GM19395 (cell line): ENCODE measurements at regions not wholly inside any gene's neighbourhood (a gene's known extent, or its start where the extent isn't known, plus 50 kb on each side); places are given as distances from the start of the nearest gene placed in this dataset.

Experiments used
- ATAC-seq: cut with Tn5 transposase; IDR thresholded peaks from one replicate; pipeline ENCODE4 v1.9.1; 2021; ENCODE audit warnings: mild to moderate bottlenecking, moderate library complexity; ENCODE audit not compliant: unreplicated experiment

GRCh38 chr3:23663661-23664186, 142.0 kb upstream of the UBE2E1 start:
- no peak for ATAC-seq

- ATAC-seq = no peak
Observed at GRCh38 chr3:23664459-23664858, 141.3 kb upstream of the UBE2E1 start.

DNA sequence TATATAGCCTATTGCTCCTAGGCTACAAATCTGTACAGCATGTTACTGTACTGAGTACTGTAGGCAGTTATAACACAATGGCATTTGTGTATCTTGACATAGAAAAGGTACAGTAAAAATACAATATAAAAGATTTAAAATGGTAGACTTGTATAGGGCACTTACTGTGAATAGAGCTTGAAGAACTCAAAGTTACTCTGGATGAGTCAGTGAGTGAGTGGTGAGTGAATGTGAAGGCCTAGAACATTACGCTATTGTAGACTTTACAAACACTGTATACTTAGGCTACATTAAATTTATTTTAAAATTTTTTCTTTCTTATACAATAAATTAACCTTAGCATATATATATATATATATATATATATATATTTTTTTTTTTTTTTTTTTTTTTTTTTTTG, 140.0 kb upstream of the UBE2E1 start:
- no peak for ATAC-seq

GRCh38 chr3:23666818-23667217, 138.9 kb upstream of the UBE2E1 start:
- no peak for ATAC-seq

DNA sequence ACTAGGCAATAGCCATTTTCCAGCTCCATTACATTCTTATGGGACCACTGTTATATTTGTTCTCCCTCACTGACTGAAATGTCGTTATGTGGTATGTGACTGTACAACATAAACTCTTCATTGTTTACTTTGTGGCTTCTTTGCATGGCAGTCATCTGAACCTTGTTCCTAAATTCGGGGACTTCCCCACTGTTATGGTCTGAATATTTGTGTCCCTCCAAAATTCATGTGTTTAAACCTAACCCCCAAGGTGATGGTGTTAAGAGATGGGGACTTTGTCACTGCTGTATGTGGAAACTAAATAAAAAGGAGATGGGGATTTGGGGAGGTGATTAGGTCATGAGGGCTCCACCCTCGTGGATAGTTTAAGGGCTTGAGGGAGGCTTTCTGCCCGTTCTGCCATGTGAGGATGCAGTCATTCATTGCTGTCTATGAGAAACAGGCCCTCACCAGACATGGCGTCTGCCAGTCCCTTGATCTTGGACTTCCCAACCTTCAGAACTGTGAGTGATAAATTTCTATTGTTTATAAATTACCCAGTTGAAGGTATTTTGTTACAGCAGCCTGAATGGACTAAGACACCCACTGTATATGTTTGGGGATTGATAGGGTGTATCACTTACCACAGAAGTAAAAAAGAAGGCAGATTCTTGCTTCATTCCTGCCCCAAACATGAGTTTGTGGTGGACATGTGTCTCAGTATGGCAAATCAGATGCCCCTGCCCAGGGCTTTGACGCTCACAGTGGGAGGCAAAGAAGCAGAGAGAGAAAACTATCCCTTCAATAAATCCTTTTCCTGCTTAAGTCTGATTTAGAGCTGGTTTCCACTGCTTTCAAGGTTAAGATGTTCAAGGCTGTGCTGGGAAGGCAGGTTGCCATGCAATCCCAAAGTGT, 138.0 kb upstream of the UBE2E1 start:
- ATAC-seq = no peak

DNA sequence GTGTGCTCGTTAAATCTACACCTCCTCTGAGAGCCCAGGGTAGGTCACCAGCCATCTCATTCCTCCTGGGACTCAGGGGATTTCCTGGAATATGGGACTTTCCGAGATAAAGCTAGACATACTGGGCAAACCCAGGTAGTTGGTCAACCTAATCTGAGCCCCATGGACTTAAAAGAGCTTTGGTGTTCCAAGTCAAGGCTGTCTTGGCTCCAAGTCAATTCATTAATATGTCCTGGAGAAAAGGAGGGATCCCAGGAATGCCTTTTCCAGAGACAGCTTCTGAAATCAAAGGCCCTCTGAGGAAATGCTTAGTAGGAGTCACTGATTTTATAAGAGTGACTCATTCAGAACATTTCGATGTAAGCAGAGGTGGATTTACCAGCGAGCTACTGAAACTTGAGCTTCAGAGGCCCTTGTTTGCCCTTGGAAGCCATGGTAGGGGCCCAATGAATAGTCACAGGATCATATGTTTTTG, 137.3 kb upstream of the UBE2E1 start:
- no peak for ATAC-seq

- ATAC-seq = no peak
Observed at GRCh38 chr3:23669541-23670255, 136.1 kb upstream of the UBE2E1 start.

DNA sequence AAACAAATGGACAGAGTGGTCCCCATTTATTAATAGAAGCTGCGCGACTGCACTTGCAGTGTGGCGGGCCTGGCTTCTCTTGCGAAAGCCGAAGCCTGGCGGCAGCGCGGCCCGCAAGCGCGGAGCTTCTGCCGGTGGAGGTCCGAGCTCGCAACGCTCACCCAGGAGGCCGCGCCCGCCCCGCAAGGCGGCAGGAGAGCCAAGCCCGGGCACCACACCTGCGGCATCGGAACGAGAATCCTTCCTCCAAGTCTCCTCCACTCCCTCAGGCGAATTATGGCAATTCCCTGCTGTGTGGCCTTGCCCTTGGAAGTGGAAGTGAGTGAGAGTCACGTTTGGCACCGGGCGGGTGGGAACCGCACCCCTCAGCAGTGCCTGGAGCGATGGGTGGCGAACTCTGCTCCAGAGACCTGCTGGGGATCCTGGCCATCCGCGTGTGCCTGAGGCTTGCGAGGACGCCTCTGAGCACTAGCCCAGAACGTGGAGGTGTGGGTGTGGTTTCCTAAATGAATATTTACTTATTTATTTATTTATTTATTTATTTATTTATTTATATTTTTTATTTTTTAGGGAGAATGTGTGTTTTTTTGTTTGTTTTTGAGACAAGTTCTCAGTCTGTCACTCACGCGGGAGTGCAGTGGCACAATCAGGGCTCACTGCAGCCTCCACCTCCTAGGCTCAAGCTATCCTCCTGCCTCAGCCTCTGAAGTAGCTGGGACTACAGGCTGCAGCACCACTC, 133.7 kb upstream of the UBE2E1 start:
- ATAC-seq = no peak

DNA sequence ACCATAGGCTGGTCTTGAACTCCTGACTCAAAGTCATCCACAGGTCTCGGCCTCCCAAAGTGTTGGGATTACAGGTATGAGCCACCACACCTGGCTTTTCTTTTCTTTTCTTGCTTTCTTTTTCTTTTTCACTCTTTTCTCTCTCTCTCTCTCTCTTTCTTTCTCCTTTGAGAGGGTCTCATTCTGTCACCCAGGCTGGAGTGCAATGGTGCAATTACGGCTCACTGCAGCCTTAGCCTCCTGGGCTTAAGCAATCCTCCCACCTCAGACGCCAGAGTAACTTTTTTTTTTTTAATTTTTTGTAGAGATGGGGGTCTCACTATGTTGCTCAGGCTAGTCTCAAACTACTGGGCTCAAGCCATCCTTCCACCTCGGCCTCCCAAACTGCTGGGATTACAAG, 133.1 kb upstream of the UBE2E1 start:
- ATAC-seq = no peak

DNA sequence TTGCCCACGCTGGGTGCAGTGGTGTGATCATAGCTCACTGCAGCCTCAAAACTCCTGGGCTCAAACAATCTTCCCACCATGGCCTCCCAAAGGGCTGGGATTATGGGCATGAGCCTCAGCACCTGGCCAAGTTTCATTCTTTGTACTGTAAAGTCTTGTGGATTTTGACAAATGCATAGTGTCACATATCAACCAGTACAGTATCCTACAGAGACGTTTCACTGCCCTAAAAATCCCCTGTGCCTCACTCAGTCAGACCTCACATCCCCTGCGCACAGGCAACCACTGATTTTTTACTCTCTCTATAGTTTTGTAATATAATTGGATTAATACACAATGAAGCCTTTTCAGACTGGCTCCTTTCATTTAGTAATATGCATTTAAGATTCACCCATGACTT, 130.7 kb upstream of the UBE2E1 start:
- no peak for ATAC-seq

DNA sequence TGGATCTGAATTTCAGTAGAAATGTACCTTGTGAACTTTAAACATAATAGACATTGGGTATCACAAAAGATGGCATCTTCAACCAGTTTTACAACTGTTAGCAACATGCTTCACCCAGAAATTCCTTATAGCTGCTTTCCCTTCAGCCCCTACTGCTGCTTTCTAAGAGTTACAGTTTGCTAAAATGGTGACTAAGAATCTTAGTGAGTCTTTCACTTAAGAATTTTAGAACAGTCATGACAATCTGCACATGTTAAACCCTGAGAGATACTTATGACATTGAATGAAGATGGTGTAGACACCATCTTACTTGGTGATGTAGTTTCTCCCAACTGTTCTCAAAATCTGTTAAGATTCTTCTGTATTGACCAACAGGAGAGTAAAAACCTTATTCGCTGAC, 129.7 kb upstream of the UBE2E1 start:
- ATAC-seq = no peak

- peak; percentile 57 for ATAC-seq
Observed at GRCh38 chr3:23682646-23683045, 123.1 kb upstream of the UBE2E1 start.

- no peak for ATAC-seq
Observed at GRCh38 chr3:23685541-23686258, 120.1 kb upstream of the UBE2E1 start.

DNA sequence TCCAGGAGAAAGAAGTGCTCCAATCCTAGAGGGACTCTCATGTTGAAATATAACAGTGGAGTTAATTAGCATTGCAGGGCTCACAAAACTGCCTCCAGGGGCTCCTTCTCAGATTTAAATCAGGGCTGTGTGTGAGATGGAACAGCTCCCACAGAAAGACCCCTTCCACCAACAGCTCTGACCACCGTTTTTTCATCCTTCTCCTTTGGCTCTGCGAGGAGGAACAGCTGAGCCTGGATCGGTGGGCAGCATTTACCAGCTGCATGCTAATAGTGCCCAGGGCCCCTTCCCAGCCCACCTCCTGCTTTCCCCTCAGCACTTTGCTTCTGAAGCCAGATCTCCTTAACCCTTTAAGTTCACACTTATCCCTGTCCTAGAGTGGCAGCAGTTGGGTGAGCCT, 119.2 kb upstream of the UBE2E1 start:
- no peak for ATAC-seq

GRCh38 chr3:23691357-23691895, 114.3 kb upstream of the UBE2E1 start:
- ATAC-seq = no peak

DNA sequence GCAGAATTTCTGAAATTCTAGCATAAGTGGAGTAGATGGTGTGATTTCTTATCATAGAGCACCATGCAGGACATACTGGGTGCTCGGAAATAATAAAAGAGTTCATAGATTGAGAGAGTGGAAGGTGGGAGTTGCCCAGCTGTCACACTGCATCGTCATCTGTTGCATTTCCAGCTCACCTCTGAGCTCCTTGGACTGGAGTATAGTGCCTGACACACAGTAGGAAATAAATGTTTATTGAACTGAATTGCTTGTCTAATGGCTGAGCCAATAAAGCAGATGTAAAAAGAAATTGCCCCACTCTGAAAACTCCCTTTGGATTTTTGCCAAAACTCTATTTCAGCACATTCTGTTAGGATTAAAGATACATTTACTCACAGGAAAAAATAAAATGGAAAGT, 108.9 kb upstream of the UBE2E1 start:
- ATAC-seq = no peak

DNA sequence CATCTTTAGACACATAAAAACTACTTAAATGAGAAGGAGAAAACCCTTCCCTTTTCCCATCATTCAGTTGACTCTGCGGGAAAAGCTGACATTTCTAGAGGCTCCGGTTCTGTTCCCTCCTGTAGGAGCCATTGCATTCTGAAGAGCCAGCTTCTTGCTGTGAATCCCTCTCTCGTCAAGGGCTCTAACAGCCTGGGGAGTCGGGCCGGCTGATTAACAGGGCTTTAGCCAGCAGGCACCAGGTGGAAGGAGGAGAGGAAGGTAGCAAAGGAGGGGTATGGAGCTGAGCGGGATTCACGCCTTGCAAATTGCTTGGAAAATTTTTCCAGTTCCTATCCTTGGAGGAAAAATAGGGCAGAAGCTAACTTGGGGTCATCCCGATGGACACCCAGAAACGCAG, 108.3 kb upstream of the UBE2E1 start:
- no peak for ATAC-seq

DNA sequence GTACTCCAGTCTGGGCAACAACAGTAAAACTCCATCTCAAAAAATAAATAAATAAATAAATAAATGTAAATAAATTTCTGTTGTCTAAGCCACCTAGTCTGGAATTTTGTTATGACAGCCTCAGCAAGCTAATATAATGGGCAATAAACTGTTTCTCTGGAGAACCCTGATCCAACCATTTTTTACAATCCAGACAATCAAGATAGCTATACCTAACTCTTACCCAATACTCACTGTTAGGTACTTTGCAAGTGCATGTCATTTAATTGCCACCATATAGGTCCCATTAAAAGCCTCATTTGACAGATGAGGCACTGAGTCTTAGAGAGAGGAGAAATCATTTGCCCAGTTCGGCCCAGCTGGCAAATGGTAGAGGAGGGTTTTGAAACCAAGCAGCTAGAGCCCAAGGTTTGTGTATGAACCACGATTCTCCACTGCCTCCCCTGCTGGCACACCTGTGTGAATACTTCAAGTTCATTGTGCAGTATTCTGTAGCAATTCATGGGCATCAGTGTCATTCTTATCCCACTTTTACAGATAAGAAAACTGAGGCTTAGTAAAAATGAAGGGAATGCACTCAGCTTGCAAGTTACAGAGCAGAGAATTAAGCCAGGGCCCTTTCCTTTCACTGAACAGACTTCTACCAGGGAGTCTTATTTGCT, 107.0 kb upstream of the UBE2E1 start:
- no peak for ATAC-seq

DNA sequence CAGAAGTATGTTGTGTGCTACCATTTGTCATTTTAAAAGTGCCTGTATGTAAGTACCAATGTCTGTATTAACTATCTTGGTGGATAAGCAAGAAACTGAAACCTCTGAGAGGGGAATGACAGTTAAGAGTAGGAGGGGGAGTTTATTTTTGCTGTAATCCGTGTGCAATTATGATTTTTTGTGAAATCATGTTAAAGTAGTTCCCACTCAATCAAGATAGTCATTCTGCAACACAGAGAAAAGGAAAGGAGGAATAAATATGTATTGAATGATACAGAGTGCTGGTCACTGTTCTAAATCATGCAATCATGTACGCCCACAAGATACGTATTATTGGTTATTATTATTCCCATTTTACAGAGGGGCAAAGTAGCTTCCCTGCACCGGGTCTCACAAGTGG, 105.1 kb upstream of the UBE2E1 start:
- no peak for ATAC-seq
